Limb (tissue), 2 donors: ENCODE measurements at regions not wholly inside any gene's neighbourhood (a gene's known extent, or its start where the extent isn't known, plus 50 kb on each side); places are given as distances from the start of the nearest gene placed in this dataset.
"Not testable (repeated sequence)": the region's sequence is repeated elsewhere in the genome, so short reads cannot be mapped to it uniquely, and the experiment has no call there.

Source experiments
- DNase-seq, 2 donors: peaks; one replicate each; pipeline ENCODE4 v3.0.0-alpha.2; 2016; ENCODE audit errors: extremely low spot score in 2 of 2

- DNase-seq, result no peak
Measured at GRCh38 chr5:86526811-86527348, 90.9 kb upstream of the COX7C start.

GRCh38 chr5:86532429-86532828 lies 85.3 kb upstream of the COX7C start:
- no peak for DNase-seq

GRCh38 chr5:86536396-86536795 lies 81.3 kb upstream of the COX7C start:
- no peak for DNase-seq

GRCh38 chr5:86542532-86542931 lies 75.2 kb upstream of the COX7C start:
- no peak for DNase-seq

- DNase-seq, result no peak
Measured at GRCh38 chr5:86546044-86546443, 71.7 kb upstream of the COX7C start.

- DNase-seq, result no peak
Measured at GRCh38 chr5:86546582-86546981, 71.2 kb upstream of the COX7C start.

- DNase-seq, result no peak
Measured at GRCh38 chr5:86554638-86555037, 63.1 kb upstream of the COX7C start.

GRCh38 chr5:86557920-86558319 lies 59.8 kb upstream of the COX7C start:
- DNase-seq, result no peak

- no peak for DNase-seq
Measured at GRCh38 chr5:86565197-86565789, 52.4 kb upstream of the COX7C start.

- DNase-seq, result not testable (repeated sequence)
Measured at GRCh38 chr5:86566030-86566429, 51.7 kb upstream of the COX7C start.
